DMS114 treated with DMSO at 0.1 percent for 48 hours (cell line): ENCODE measurements at regions not wholly inside any gene's neighbourhood (a gene's known extent, or its start where the extent isn't known, plus 50 kb on each side); places are given as distances from the start of the nearest gene placed in this dataset.
"Not testable (repeated sequence)": the region's sequence is repeated elsewhere in the genome, so short reads cannot be mapped to it uniquely, and the experiment has no call there.

Experiments used
- DNase-seq: peaks from one replicate; lab custom pipeline; 2025; ENCODE audit not compliant: unreplicated experiment; lab: John Stamatoyannopoulos, UW

- no peak for DNase-seq
Measured at GRCh38 chr4:156419080-156419685, 465.5 kb upstream of the CTSO start.

- no peak for DNase-seq
Measured at GRCh38 chr4:156414406-156414805, 460.7 kb upstream of the CTSO start.

- DNase-seq: no peak
Measured at GRCh38 chr4:156413239-156414135, 459.8 kb upstream of the CTSO start.

GRCh38 chr4:156411531-156411930, 457.9 kb upstream of the CTSO start:
- DNase-seq: no peak

- no peak for DNase-seq
Measured at GRCh38 chr4:156408749-156409148, 455.1 kb upstream of the CTSO start.

- no peak for DNase-seq
Measured at GRCh38 chr4:156401371-156401770, 447.7 kb upstream of the CTSO start.

GRCh38 chr4:156396534-156396933, 442.9 kb upstream of the CTSO start:
- DNase-seq: no peak

- DNase-seq: no peak
Measured at GRCh38 chr4:156391325-156391653, 437.6 kb upstream of the CTSO start.

GRCh38 chr4:156390599-156391324, 437.1 kb upstream of the CTSO start:
- no peak for DNase-seq

GRCh38 chr4:156388826-156389225, 435.2 kb upstream of the CTSO start:
- no peak for DNase-seq

GRCh38 chr4:156378033-156378665, 424.5 kb upstream of the CTSO start:
- no peak for DNase-seq

- no peak for DNase-seq
Measured at GRCh38 chr4:156377036-156377710, 423.5 kb upstream of the CTSO start.

- DNase-seq: no peak
Measured at GRCh38 chr4:156374894-156375293, 421.2 kb upstream of the CTSO start.

GRCh38 chr4:156374069-156374468, 420.4 kb upstream of the CTSO start:
- no peak for DNase-seq

GRCh38 chr4:156367502-156367901, 413.8 kb upstream of the CTSO start:
- DNase-seq: not testable (repeated sequence)

- no peak for DNase-seq
Measured at GRCh38 chr4:156362581-156362980, 408.9 kb upstream of the CTSO start.

GRCh38 chr4:156347412-156348075, 393.9 kb upstream of the CTSO start:
- no peak for DNase-seq

- no peak for DNase-seq
Measured at GRCh38 chr4:156346959-156347385, 393.3 kb upstream of the CTSO start.

- DNase-seq: no peak
Measured at GRCh38 chr4:156344397-156344796, 390.7 kb upstream of the CTSO start.

GRCh38 chr4:156336511-156336910, 382.8 kb upstream of the CTSO start:
- DNase-seq: no peak
